Right cardiac atrium (tissue), 5 donors: ENCODE measurements at regions not wholly inside any gene's neighbourhood (a gene's known extent, or its start where the extent isn't known, plus 50 kb on each side); places are given as distances from the start of the nearest gene placed in this dataset.

ENCODE experiments used
- ATAC-seq, 2 donors: fragments of 200-7000 bp; cut with Tn5 transposase; one replicate each; pipeline versions ENCODE4 v1.8.0 to v1.9.1; 2020; ENCODE audit warnings: moderate library complexity in 2 of 2, mild to moderate bottlenecking in 1 of 2
- DNase-seq, 3 donors: peaks; one replicate each; pipeline ENCODE4 v3.0.0-alpha.2; 2020
- H3K27ac ChIP-seq: one replicate; pipeline ENCODE4 v1.5.1; 2013; ENCODE audit warnings: mild to moderate bottlenecking, low read length, control low read depth, moderate library complexity
- H3K27me3 ChIP-seq: one replicate; pipeline ENCODE4 v1.6.1; 2013; ENCODE audit not compliant: control insufficient read depth, insufficient read depth
- H3K4me1 ChIP-seq: one replicate; pipeline ENCODE4 v1.6.1; 2013; ENCODE audit warnings: low read length; ENCODE audit not compliant: control insufficient read depth, insufficient read depth
- H3K4me3 ChIP-seq: one replicate; pipeline ENCODE4 v1.5.1; 2013; ENCODE audit warnings: low read length, control low read depth
- H3K9me3 ChIP-seq: one replicate; pipeline ENCODE4 v1.6.1; 2013; ENCODE audit warnings: low read length; ENCODE audit not compliant: control insufficient read depth
- WGBS: extraction: QIAGEN DNeasy Blood & Tissue Kit; methylation state at CpG from one replicate; pipeline ENCODE4 v1.1.7; 2013; 5-methylcytosine and 5-hydroxymethylcytosine counted together
- intact Hi-C, 4 donors: fragments of 100-400 bp; cut with DNase I; formaldehyde crosslinking; loops; one replicate each; pipeline versions ENCODE4 v1.11.0 to v1.14.0; 2022 to 2023
- donor health status: healthy with polysubstance abuse.
- donor health status: DM: no; HTN: yes; CAD: no.
- donor health status: DM: no; HTN: no; CAD: no.
- donor health status: DM: no; HTN: yes; CAD: no; lungs with severe emphysema.
- donor health status: DM: yes; HTN: yes; CAD: no.

DNA sequence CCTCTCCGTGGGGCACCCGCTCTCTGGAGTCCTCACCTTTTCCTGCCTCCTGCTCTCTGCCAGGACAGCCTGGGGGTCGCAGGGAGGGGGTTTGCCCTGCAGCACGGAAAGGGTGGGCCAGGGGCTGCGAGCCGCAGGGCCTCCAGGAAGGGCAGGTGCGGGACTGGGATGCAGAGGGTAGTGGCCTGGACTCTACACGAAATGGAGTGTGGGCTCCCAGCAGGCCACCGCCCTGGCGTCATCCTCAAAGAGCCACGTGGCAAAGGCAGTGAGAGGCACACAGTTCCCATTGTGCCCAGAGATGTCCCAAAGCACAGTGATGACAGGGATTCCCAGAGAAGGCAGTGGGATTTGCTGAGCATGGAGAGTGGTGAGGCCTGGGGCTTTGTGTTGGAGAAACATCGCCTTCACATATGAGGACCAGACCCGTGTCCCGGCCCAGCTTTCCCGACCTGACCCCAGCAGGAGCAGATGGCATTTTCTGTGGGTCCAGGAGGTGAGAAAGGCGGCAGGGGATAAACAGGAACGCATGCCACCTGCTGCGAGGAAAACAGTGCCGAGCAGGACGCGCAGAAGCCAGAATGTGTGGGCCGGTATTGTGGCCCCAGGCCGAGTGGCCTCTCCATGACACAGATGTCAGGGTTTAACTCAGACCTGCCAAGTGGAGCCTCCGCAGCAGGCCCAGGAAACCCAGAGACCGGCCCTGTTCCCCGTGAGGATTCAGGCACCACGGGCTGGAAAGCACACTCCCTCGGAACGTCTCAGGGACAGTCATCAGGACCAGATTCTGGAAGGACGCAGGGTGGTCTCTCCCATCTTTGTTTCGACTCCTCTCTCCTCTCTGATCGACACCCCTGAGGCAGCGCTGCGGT is 855.5 kb upstream of the SALL3 start:
- no peak overlapping the region for H3K4me3 ChIP-seq
- 80% methylated on average over 34 of the region's 34 CpGs for WGBS
- no peaks in the 10 kb centered on the region for H3K27me3 ChIP-seq
- no peaks in the 10 kb centered on the region for H3K9me3 ChIP-seq
- intact Hi-C loops, result no loop called here
- no peak for DNase-seq
- H3K4me1 ChIP-seq, result no peaks in the 10 kb centered on the region
- ATAC-seq, result peak; percentile 17 to 20
- H3K27ac ChIP-seq, result no peak overlapping the region

DNA sequence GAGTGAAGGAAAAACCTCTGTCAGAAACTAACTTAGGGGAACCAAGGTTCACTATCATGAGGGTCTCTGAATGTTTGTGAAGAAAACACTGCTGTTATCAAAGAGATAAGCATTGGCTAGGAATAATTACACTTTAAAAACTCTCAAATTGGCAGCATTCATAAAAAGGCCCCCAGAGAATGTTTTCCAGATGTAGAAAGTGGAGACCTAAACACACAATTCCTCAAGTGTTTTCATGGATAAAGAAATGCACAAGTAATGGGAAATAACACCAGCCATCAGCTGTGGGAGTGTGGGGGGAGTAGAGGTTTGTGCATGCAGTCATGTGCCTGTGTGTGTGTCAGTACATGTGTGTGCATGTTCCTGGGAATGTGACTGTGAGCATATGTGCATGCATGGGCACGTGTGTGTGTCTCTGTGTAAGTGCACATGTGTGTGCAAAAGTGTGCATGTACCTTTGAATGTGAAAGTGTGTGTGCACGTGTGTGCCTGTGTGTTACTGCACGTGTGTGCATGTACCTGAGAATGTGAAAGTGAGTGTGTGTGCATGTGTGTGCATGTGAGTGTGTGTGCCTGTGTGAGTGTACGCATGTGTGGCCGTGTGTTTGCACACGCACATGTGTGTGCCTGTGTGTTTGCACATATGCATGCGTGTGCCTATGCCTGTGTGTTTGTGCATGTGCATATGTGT is 854.3 kb upstream of the SALL3 start:
- no peak for ATAC-seq
- no peak for DNase-seq
- intact Hi-C loops, result no loop called here

DNA sequence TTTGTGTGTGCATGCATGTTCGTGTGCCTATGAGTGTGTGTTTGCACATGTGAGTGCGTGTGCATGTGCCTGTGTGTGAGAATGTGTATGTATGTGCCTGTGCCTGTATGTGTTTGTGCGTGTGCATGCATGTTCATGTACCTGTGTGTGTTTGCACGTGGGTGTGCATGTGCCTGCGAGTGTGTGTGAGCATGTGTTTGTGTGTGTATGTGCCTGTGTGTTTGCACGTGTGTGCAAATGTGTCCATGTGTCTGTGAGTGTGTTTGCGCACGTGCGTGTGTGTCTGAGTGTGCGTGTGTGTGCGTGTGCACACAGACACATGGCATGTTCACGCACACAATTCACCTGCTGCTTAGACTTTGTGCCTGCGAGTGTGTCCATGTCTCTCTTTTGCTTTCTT is 853.5 kb upstream of the SALL3 start:
- ATAC-seq, result no peak
- no peaks in the 10 kb centered on the region for H3K4me1 ChIP-seq
- no peaks in the 10 kb centered on the region for H3K9me3 ChIP-seq
- no peak overlapping the region for H3K27ac ChIP-seq
- no peak overlapping the region for H3K4me3 ChIP-seq
- intact Hi-C loops, result no loop called here
- H3K27me3 ChIP-seq, result no peaks in the 10 kb centered on the region
- DNase-seq, result no peak
- 95% methylated on average over 13 of the region's 13 CpGs for WGBS

More for the DNA sequence above, 854.3 kb upstream of the SALL3 start:
- no peak overlapping the region for H3K4me3 ChIP-seq
- H3K4me1 ChIP-seq, result no peaks in the 10 kb centered on the region
- H3K27ac ChIP-seq, result no peak overlapping the region
- H3K27me3 ChIP-seq, result no peaks in the 10 kb centered on the region
- H3K9me3 ChIP-seq, result no peaks in the 10 kb centered on the region
- whole genome bisulfite sequencing, result 94% methylated on average over 7 of the region's 7 CpGs

DNA sequence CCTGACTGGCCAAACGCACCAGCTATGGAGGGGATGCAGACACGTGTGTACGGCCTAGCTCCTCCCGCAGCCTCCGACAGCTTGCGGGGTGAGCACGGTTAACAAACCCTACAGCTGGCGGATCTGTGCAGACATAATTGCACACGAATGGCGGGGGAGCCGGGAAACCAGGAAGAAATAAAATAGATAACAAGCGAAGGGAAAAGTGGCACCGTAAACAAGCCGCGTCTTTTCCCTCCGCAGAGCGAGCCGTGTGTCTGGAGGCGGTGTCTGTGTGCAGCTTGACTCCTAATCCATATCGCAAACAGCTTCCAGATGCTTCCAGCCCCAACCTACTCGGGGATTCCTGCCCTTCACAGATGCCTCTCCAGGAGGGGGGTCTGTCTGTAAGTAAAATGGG is 853.1 kb upstream of the SALL3 start:
- intact Hi-C loops, result no loop called here
- 61% methylated on average over 21 of the region's 21 CpGs for WGBS
- no peaks in the 10 kb centered on the region for H3K9me3 ChIP-seq
- H3K27me3 ChIP-seq, result no peaks in the 10 kb centered on the region
- ATAC-seq, result no peak
- H3K27ac ChIP-seq, result no peak overlapping the region
- no peaks in the 10 kb centered on the region for H3K4me1 ChIP-seq
- DNase-seq, result no peak
- no peak overlapping the region for H3K4me3 ChIP-seq

DNA sequence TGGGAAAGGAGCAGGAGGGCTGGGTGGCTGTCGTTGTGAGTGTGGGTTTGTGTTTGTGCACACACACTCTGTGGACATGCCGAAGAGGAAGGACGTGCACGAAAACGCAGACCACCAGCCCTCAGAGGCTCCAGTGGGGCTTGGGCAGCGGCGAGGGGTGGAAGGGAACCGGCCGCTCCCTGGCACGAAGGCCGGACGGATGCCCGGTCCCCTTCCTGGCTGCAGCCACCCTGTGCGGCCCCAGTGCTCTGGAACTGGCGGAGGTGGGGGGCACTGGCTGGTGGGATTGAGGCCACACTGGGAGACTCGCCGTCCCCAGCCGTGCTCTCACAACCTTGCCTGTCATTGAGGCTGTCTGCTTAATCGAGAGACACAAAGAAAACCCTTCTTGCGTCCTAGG is 852.6 kb upstream of the SALL3 start:
- Histone ChIP-seq H3K4me1 (no peaks in the 10 kb centered on the region), H3K4me3 (no peak overlapping the region), H3K27ac (no peak overlapping the region), H3K9me3 (no peaks in the 10 kb centered on the region), H3K27me3 (no peaks in the 10 kb centered on the region)
- WGBS, result 90% methylated on average over 20 of the region's 20 CpGs
- no peak for ATAC-seq
- DNase-seq, result no peak
- intact Hi-C loops, result no loop called here

DNA sequence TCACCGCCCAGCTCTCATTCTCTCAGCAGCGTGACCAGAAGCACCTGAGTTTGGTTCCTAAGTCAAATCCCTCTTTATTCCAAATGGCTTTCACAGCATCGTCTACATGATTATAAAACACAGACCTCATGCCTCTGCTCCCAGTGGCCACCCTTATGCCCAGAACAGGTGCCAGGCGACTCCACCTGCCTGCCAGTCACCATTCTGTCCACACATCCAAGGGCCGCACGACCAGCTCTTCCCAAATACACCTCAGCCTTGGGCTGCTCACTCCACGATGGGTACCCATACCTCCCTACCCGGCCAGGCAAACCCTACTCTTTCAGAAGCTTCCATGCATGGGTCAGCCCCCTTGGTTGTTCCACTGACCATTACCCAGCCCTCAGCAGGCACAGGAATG is 851.6 kb upstream of the SALL3 start:
- no peak overlapping the region for H3K4me3 ChIP-seq
- intact Hi-C loops, result no loop called here
- 82% methylated on average over 8 of the region's 8 CpGs for WGBS
- no peak overlapping the region for H3K27ac ChIP-seq
- no peaks in the 10 kb centered on the region for H3K27me3 ChIP-seq
- H3K4me1 ChIP-seq, result no peaks in the 10 kb centered on the region
- ATAC-seq (no peak), DNase-seq (no peak)
- no peaks in the 10 kb centered on the region for H3K9me3 ChIP-seq

DNA sequence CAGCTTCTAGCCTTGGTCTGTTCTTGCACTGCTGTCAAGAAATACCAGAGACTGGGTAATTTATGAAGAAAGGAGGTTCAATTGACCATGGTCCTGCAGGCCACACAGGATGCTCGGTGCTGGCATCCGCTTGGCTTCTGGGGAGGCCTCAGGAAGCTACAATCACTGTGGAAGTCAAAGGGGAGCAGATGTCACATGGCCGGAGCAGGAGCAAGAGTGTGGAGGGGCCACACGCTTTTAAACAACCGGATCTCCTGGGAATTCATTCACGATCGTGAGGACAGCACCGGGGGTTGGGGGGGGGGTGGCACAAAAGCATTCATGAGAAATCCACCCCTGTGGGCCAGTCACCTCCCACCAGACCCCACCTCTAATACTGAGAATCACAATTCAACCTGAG is 850.4 kb upstream of the SALL3 start:
- Histone ChIP-seq H3K27me3 (no peaks in the 10 kb centered on the region), H3K9me3 (no peaks in the 10 kb centered on the region), H3K4me1 (no peaks in the 10 kb centered on the region), H3K4me3 (no peak overlapping the region), H3K27ac (no peak overlapping the region)
- DNase-seq (no peak), ATAC-seq (no peak)
- 71% methylated on average over 8 of the region's 8 CpGs for WGBS
- intact Hi-C loops, result no loop called here

DNA sequence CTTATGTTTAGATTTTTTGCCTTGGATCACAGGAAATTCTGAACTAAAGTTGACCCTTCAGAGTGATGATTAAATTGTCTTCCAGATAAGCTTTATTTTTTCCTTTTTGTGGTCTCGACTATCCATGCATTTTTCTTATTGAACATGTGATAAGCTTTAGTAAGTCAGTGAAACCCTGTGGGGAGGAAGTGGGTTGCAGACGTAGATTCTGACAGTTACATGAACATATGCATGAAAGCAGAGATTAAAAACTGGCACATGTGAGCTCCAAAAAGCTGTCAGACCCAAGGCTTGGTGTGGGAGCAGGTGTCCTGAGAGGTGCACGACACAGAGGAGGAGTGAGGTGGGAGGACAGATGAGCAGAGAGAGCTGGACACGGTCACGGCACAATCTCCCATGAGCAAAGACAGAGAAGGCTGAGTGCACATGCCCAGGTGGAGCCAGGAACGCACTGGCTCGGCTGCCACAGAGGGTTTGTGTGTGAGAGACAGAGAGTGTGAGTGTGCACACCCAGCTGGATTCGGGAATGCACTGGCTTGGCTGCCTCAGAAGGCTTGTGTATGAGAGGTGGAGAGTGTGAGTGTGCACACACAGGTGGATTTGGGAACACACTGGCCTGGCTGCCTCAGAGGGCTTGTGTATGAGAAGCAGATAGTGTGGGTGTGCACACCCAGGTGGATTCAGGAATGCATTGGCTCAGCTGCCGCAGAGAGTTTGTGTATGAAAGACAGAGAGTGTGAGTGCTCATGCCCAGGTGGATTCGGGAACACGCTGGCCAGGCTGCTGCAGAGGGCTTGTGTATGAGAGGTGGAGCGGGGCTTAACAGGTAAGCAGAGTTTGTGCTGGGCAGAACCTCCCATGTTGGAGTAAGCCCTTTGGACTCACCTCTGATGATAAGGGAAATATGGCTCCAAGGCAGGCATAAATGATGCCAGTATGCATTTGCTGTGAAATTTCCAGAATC is 849.1 kb upstream of the SALL3 start:
- H3K9me3 ChIP-seq, result no peaks in the 10 kb centered on the region
- no peak overlapping the region for H3K4me3 ChIP-seq
- H3K27ac ChIP-seq, result no peak overlapping the region
- H3K4me1 ChIP-seq, result no peaks in the 10 kb centered on the region
- ATAC-seq (peak in 1 of 2 donors; percentile 24), DNase-seq (no peak)
- intact Hi-C loops, result no loop called here
- WGBS, result 55% methylated on average over 12 of the region's 12 CpGs
- H3K27me3 ChIP-seq, result no peaks in the 10 kb centered on the region

DNA sequence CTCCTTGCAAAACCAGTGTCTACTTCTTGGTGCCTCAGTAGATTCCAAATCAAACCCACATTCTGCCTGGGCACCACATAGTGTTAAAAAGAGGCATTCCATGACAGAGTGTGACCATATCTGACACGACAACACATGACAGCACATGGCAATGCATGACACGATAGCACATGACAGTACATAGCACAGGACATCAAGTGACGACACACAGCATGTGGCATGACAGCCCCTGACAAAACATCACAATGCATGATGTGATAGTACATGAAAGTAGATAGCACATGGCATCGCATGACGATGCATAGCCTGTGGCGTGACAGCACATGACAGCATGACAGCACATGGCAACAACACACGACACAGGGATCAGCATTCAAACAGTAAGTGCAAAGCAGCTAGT is 845.9 kb upstream of the SALL3 start:
- Histone ChIP-seq H3K4me3 (no peak overlapping the region), H3K27ac (no peak overlapping the region), H3K27me3 (no peaks in the 10 kb centered on the region), H3K9me3 (no peaks in the 10 kb centered on the region), H3K4me1 (no peaks in the 10 kb centered on the region)
- no peak for ATAC-seq
- WGBS, result 82% methylated on average over 7 of the region's 7 CpGs
- no peak for DNase-seq
- intact Hi-C loops, result no loop called here

DNA sequence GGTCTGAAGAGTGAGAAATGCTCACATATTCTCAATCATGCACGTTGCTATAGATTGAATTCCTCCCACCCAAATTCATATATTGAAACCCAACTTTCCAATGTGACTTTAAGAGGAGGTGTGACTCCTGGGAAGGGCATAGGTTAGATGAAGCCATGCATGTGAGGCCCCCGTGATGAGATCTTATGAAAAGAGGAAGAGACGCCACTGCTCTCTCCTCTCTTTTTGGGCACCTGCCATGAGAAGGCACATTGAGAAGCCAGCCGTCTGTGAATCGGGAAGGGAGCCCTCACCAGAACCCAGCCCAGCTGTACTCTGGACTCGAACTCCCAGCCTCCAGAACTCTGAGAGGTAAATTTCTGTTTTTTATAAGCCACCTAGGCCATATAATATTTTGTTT is 842.6 kb upstream of the SALL3 start:
- Histone ChIP-seq H3K27ac (no peak overlapping the region), H3K4me1 (no peaks in the 10 kb centered on the region), H3K27me3 (no peaks in the 10 kb centered on the region), H3K4me3 (no peak overlapping the region), H3K9me3 (no peaks in the 10 kb centered on the region)
- 80% methylated on average over 6 of the region's 6 CpGs for WGBS
- ATAC-seq (no peak), DNase-seq (no peak)
- intact Hi-C loops, result no loop called here
